Sigmoid colon (tissue), 3 donors: ENCODE measurements at regions not wholly inside any gene's neighbourhood (a gene's known extent, or its start where the extent isn't known, plus 50 kb on each side); places are given as distances from the start of the nearest gene placed in this dataset.

ENCODE experiments used
- CTCF ChIP-seq, 4 experiments: fragments of 450-650 bp in 3 of 4; fragments of 200-600 bp in 1 of 4; IDR thresholded peaks; one replicate each; pipeline ENCODE4 v1.5.1; 2016 to 2019; ENCODE audit warnings: antibody characterized with exemption in 4 of 4, mild to moderate bottlenecking in 3 of 4, moderate library complexity in 2 of 4
- POLR2A ChIP-seq, 2 donors: fragments of 450-650 bp; IDR thresholded peaks; one replicate each; pipeline ENCODE4 v1.6.1; 2016; ENCODE audit warnings: antibody characterized with exemption in 2 of 2, mild to moderate bottlenecking in 2 of 2, moderate library complexity in 2 of 2

- no peak for TF ChIP-seq CTCF (IDR thresholded peaks at IDR 0.05)
- TF ChIP-seq POLR2A (IDR thresholded peaks at IDR 0.05) = no peak
These were observed 556.2 kb upstream of the CHORDC1 start for GRCh38 chr11:90779098-90779497.
